BE2C (cell line): ENCODE measurements at regions not wholly inside any gene's neighbourhood (a gene's known extent, or its start where the extent isn't known, plus 50 kb on each side); places are given as distances from the start of the nearest gene placed in this dataset.

Experiments used
- DNase-seq: peaks from one replicate; pipeline ENCODE4 v3.0.0-alpha.2; 2020
- H3K27me3 ChIP-seq: fragments of 250-450 bp; sonication (Bioruptor Pico); 2 replicates; pipeline ENCODE4 v1.5.1; 2020; ENCODE audit warnings: mild to moderate bottlenecking
- H3K36me3 ChIP-seq: fragments of 250-450 bp; sonication (Bioruptor Pico); 2 replicates; pipeline ENCODE4 v1.5.1; 2020; ENCODE audit warnings: mild to moderate bottlenecking
- H3K4me1 ChIP-seq: fragments of 250-450 bp; sonication (Bioruptor Pico); 2 replicates; pipeline ENCODE4 v1.5.1; 2020
- H3K4me3 ChIP-seq: 2 replicates; pipeline ENCODE4 v1.5.1; 2011; ENCODE audit warnings: low read depth, low read length
- H3K9me3 ChIP-seq: fragments of 250-450 bp; sonication (Bioruptor Pico); 2 replicates; pipeline ENCODE4 v1.5.1; 2020
- TF ChIP-seq, protein P1 (sequence below): IDR thresholded peaks from 2 replicates; pipeline ENCODE4 v1.5.1; 2012; ENCODE audit warnings: mild to moderate bottlenecking, low read depth, low read length

DNA sequence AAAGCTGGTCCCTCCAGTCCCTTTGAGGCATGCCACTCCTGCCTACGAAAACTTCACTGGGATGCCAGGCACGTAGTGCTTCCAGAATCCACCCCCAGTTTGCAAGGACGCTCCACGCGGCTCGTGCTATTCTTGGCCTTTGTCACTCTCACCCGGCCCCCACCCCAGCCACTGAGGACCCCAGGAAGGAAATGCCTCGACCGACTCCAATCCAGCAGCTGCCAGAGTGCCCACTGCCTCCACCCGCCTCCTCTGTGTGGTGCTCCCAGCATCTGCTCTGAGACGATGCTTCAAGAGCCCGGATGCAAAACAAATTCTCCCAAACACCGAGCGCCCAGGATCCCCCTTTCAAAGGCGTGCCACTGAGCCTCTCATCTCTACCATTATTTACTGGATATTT is 123.9 kb downstream of the RFLNA start:
- Histone ChIP-seq H3K4me1 (peaks cover 27% of the 10 kb centered on the region), H3K9me3 (no peaks in the 10 kb centered on the region), H3K36me3 (peaks cover 56% of the 10 kb centered on the region), H3K27me3 (no peaks in the 10 kb centered on the region), H3K4me3 (no peak overlapping the region)
- TF ChIP-seq, protein P1, sequence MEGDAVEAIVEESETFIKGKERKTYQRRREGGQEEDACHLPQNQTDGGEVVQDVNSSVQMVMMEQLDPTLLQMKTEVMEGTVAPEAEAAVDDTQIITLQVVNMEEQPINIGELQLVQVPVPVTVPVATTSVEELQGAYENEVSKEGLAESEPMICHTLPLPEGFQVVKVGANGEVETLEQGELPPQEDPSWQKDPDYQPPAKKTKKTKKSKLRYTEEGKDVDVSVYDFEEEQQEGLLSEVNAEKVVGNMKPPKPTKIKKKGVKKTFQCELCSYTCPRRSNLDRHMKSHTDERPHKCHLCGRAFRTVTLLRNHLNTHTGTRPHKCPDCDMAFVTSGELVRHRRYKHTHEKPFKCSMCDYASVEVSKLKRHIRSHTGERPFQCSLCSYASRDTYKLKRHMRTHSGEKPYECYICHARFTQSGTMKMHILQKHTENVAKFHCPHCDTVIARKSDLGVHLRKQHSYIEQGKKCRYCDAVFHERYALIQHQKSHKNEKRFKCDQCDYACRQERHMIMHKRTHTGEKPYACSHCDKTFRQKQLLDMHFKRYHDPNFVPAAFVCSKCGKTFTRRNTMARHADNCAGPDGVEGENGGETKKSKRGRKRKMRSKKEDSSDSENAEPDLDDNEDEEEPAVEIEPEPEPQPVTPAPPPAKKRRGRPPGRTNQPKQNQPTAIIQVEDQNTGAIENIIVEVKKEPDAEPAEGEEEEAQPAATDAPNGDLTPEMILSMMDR, result no peak
- DNase-seq, result no peak

DNA sequence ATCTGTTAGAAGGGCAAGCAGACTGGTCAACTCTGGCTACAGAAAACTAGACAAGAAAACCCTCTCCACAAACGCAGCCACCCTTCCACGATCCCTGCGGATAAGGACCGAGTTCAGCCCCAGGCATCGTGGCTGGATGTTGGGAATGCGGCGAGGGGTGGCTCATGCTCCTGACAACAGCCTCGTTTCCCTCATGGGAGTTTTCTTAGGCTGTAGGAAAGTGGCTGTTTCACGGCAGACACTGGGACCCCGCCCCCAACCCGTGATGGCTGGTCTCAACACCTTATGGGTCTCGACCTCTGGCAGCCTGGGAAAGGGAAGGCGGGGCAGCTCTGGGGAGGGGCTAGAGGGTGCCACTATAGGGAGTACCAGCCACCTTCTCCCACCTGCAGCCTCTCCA is 123.3 kb downstream of the RFLNA start:
- H3K27me3 ChIP-seq, result no peaks in the 10 kb centered on the region
- TF ChIP-seq, protein P1, result no peak
- peaks cover 27% of the 10 kb centered on the region for H3K4me1 ChIP-seq
- H3K4me3 ChIP-seq, result no peak overlapping the region
- DNase-seq, result no peak
- H3K36me3 ChIP-seq, result peaks cover 56% of the 10 kb centered on the region
- H3K9me3 ChIP-seq, result no peaks in the 10 kb centered on the region

DNA sequence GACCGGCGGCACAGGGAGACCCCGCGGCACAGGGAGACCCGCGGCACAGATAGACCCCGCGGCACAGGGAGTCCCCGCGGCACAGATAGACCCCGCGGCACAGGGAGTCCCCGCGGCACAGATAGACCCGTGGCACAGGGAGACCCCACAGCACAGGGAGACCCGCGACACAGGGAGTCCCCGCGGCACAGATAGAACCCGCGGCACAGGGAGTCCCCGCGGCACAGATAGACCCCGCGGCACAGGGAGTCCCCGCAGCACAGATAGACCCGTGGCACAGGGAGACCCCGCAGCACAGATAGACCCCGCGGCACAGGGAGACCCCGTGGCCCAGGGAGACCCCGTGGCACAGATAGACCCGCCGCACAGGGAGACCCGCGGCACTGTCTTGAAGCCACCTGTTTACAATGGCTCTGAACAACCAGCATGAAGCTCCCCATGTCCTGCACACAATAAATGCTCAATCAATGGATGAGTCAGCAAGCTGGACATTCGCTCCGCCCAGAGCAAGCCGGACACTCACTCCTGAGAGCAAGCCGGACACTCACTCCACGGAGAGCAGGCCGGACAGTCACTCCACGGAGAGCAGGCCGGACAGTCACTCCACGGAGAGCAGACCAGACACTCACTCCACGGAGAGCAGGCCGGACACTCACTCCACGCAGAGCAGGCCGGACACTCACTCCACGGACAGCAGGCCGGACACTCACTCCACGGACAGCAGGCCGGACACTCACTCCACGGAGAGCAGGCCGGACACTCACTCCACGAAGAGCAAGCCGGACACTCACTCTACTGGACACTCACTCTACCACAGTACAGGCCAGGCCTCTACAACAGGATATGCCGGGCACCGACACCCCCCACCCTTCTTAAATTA is 121.9 kb downstream of the RFLNA start:
- no peaks in the 10 kb centered on the region for H3K9me3 ChIP-seq
- H3K36me3 ChIP-seq, result peaks cover 61% of the 10 kb centered on the region
- H3K27me3 ChIP-seq, result no peaks in the 10 kb centered on the region
- no peak for DNase-seq
- TF ChIP-seq, protein P1, result no peak
- no peak overlapping the region for H3K4me3 ChIP-seq
- peaks cover 22% of the 10 kb centered on the region for H3K4me1 ChIP-seq

DNA sequence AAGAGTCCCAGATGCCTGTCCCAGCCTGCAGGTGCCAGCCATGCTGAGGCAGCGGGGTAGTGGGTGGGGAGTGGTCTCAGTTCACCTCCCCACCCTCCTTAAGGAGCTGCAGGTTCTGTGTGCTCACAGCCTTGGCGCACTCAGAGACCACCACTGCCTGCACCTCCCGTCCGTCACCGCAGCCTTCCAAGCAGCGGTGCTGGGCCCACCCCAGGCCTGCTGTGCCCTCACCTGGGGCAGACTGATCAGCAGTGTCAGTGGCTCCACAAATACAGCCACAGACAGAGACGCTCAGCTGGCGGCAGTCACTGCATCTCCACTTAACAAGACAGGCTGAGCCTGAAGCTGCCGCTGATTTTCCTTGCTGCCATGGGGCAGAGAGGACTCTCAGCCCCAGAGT is 120.2 kb downstream of the RFLNA start:
- no peak for DNase-seq
- Histone ChIP-seq H3K4me3 (no peak overlapping the region), H3K9me3 (no peaks in the 10 kb centered on the region), H3K36me3 (peaks cover 44% of the 10 kb centered on the region), H3K27me3 (no peaks in the 10 kb centered on the region), H3K4me1 (peaks cover 32% of the 10 kb centered on the region)
- TF ChIP-seq, protein P1, result no peak

DNA sequence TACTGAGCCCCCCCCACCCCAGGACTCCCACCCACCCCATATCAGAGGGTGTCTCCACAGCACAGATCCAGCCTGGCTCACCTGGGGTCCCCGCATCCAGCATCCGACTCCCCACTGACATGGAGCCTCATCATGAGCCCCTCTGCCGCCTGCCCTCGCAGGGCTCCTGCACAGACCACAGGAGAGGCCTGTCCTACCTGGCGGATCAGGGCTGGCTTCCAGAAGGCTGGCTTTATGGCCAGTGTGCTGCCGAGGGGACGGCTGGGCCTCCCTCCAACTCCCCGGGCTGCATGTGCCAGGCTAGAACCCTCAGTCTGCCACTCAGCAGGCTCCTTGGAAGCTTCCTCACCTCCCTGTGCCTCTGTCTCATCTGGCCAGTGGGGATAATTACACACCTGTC is 119.0 kb downstream of the RFLNA start:
- peaks cover 35% of the 10 kb centered on the region for H3K4me1 ChIP-seq
- no peaks in the 10 kb centered on the region for H3K9me3 ChIP-seq
- no peak overlapping the region for H3K4me3 ChIP-seq
- DNase-seq, result no peak
- H3K36me3 ChIP-seq, result peaks cover 39% of the 10 kb centered on the region
- H3K27me3 ChIP-seq, result no peaks in the 10 kb centered on the region
- TF ChIP-seq, protein P1, result no peak

DNA sequence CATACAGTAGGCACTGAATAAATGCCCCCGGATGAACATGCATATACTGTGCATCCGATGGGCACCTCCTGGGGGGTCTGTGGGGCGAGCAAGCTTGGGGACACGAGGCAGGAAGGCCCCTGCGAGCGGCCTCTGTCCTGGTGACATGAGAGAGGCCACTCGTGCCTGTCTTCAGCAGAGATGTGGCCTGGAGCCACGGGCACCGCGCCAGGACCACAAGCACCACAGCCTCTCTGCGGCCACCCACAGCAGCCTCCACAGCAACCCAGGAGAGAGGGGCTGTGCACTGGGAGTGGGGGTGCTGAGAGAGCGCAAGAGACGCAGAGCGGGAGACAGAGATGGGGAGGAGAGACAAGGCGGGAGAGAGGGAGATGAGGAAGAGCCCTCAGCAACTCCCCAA is 118.5 kb downstream of the RFLNA start:
- TF ChIP-seq, protein P1, result no peak
- H3K4me3 ChIP-seq, result no peak overlapping the region
- no peaks in the 10 kb centered on the region for H3K9me3 ChIP-seq
- H3K36me3 ChIP-seq, result peaks cover 36% of the 10 kb centered on the region
- DNase-seq, result peak; percentile 60
- H3K27me3 ChIP-seq, result no peaks in the 10 kb centered on the region
- peaks cover 35% of the 10 kb centered on the region for H3K4me1 ChIP-seq
